SK-N-SH (cell line): ENCODE measurements at regions not wholly inside any gene's neighbourhood (a gene's known extent, or its start where the extent isn't known, plus 50 kb on each side); places are given as distances from the start of the nearest gene placed in this dataset.

ENCODE experiments used
- CTCF ChIA-PET: fragments of 300-600, 350-600 bp; formaldehyde crosslinking; extraction: SDS; loops from one replicate; lab custom pipeline; 2021; lab: Yijun Ruan, JAX
- POLR2A ChIA-PET: fragments of 350-600 bp; sonication (Branson Sonifier 250); formaldehyde crosslinking; extraction: SDS; loops from one replicate; lab custom pipeline; 2020; ENCODE audit warnings: antibody characterized with exemption, inconsistent platforms; lab: Yijun Ruan, JAX
- DNase-seq: peaks from one replicate; pipeline ENCODE4 v3.0.0; 2012
- H2AFZ ChIP-seq: fragments of 200-600 bp; sonication (generic); 2 replicates; pipeline ENCODE4 v1.8.1; 2016; ENCODE audit warnings: antibody characterized with exemption, mild to moderate bottlenecking, low read depth
- H3F3A ChIP-seq: fragments of 200-600 bp; sonication (generic); replicated peaks from 2 replicates; pipeline ENCODE3; 2016; ENCODE audit warnings: antibody characterized with exemption, mild to moderate bottlenecking; ENCODE audit not compliant: insufficient read depth
- H3K27ac ChIP-seq, 2 experiments: fragments of 200-500 bp in 1 of 2; fragments of 200-600 bp in 1 of 2; sonication (Bioruptor generic) in 1 of 2; sonication (generic), shearing (Covaris generic) in 1 of 2; 2 replicates each; pipeline versions ENCODE4 v1.5.1 to v1.6.1; 2014 to 2016; ENCODE audit warnings: low read depth in 2 of 2, inconsistent platforms in 1 of 2, low read length in 1 of 2, mild to moderate bottlenecking in 1 of 2, mixed read lengths in 1 of 2
- H3K27me3 ChIP-seq: fragments of 200-600 bp; sonication (generic), shearing (Covaris generic); 2 replicates; pipeline ENCODE4 v1.6.1; 2016; ENCODE audit warnings: mixed run types; ENCODE audit not compliant: insufficient read depth
- H3K36me3 ChIP-seq, 2 experiments: fragments of 200-500 bp in 1 of 2; fragments of 200-600 bp in 1 of 2; sonication (Bioruptor generic) in 1 of 2; sonication (generic) in 1 of 2; replicated peaks in 1 of 2; 2 replicates each; pipeline versions ENCODE3 to v1.5.1; 2014 to 2016; ENCODE audit warnings: low read length in 1 of 2, mild to moderate bottlenecking in 1 of 2; ENCODE audit not compliant: insufficient read depth in 2 of 2, control insufficient read depth in 1 of 2
- H3K4me1 ChIP-seq, 2 experiments: fragments of 200-500 bp in 1 of 2; fragments of 200-600 bp in 1 of 2; sonication (Bioruptor generic) in 1 of 2; sonication (generic), shearing (Covaris generic) in 1 of 2; 2 replicates each; pipeline versions ENCODE4 v1.5.1 to v1.6.1; 2014 to 2016; ENCODE audit warnings: low read depth in 1 of 2, low read length in 1 of 2, mixed run types in 1 of 2; ENCODE audit not compliant: insufficient read depth in 2 of 2, control insufficient read depth in 1 of 2
- H3K4me2 ChIP-seq: fragments of 200-600 bp; sonication (generic), shearing (Covaris generic); 2 replicates; pipeline ENCODE4 v1.6.1; 2017; ENCODE audit warnings: mixed run types
- H3K4me3 ChIP-seq, 2 experiments: fragments of 200-500 bp in 1 of 2; fragments of 200-600 bp in 1 of 2; sonication (Bioruptor generic) in 1 of 2; sonication (generic), shearing (Covaris generic) in 1 of 2; 2 replicates each; pipeline versions ENCODE4 v1.5.1 to v1.8.1; 2014 to 2016; ENCODE audit warnings: low read depth in 2 of 2, inconsistent platforms in 1 of 2, low read length in 1 of 2, mild to moderate bottlenecking in 1 of 2, mixed read lengths in 1 of 2, moderate library complexity in 1 of 2
- H3K79me2 ChIP-seq: fragments of 200-600 bp; sonication (generic); 2 replicates; pipeline ENCODE4 v1.8.1; 2017; ENCODE audit warnings: mild to moderate bottlenecking; ENCODE audit not compliant: insufficient read depth
- H3K9ac ChIP-seq: fragments of 200-600 bp; sonication (generic); 2 replicates; pipeline ENCODE4 v1.6.1; 2017; ENCODE audit warnings: mixed run types
- H3K9me2 ChIP-seq: fragments of 200-600 bp; sonication (generic); 2 replicates; pipeline ENCODE4 v1.6.1; 2017; ENCODE audit warnings: mixed run types
- H3K9me3 ChIP-seq: fragments of 200-600 bp; sonication (generic); 2 replicates; pipeline ENCODE4 v1.6.1; 2017; ENCODE audit warnings: mixed run types, mild to moderate bottlenecking, moderate library complexity
- H4K20me1 ChIP-seq: fragments of 200-600 bp; sonication (generic); 2 replicates; pipeline ENCODE4 v1.6.1; 2017; ENCODE audit warnings: mild to moderate bottlenecking, mixed run types; ENCODE audit not compliant: insufficient read depth
- EP300 ChIP-seq, 2 experiments: IDR thresholded peaks; 2 replicates each; pipeline versions ENCODE4 v1.4.0 to v1.6.1; 2012; ENCODE audit warnings: borderline replicate concordance in 1 of 2, low read depth in 1 of 2, low read length in 1 of 2
- FOXJ3 ChIP-seq: sonication (generic); formaldehyde crosslinking; IDR thresholded peaks from 2 replicates; pipeline ENCODE4 v1.5.1; 2020; ENCODE audit warnings: mild to moderate bottlenecking, missing genetic modification reagents
- FOXM1 ChIP-seq: IDR thresholded peaks from 2 replicates; pipeline ENCODE4 v1.4.0; 2012; ENCODE audit warnings: low read depth, mild to moderate bottlenecking
- GABPA ChIP-seq: IDR thresholded peaks from 2 replicates; pipeline ENCODE4 v1.4.0; 2012; ENCODE audit warnings: low read depth, mild to moderate bottlenecking
- GATA2 ChIP-seq: sonication (generic); formaldehyde crosslinking; IDR thresholded peaks from 2 replicates; pipeline ENCODE4 v1.5.0; 2020; ENCODE audit warnings: mild to moderate bottlenecking, missing genetic modification reagents
- JUND ChIP-seq: IDR thresholded peaks from 2 replicates; pipeline ENCODE4 v1.4.0; 2012
- MXI1 ChIP-seq: IDR thresholded peaks from 2 replicates; pipeline ENCODE4 v1.6.1; 2012; ENCODE audit warnings: mild to moderate bottlenecking, low read depth, low read length, improper control_type of control experiment
- NFIC ChIP-seq: IDR thresholded peaks from 2 replicates; pipeline ENCODE4 v1.4.0; 2012; ENCODE audit warnings: borderline replicate concordance
- NRF1 ChIP-seq: IDR thresholded peaks from 2 replicates; pipeline ENCODE4 v1.6.1; 2012; ENCODE audit warnings: low read depth, mild to moderate bottlenecking, low read length
- POLR2AphosphoS5 ChIP-seq: IDR thresholded peaks from 2 replicates; pipeline ENCODE4 v1.6.1; 2012; ENCODE audit warnings: low read depth, low read length
- RCOR1 ChIP-seq: fragments of 150-350 bp; IDR thresholded peaks from 2 replicates; pipeline ENCODE4 v1.6.1; 2017; ENCODE audit warnings: antibody characterized with exemption, low read length
- RFX5 ChIP-seq: IDR thresholded peaks from 2 replicates; pipeline ENCODE4 v1.6.1; 2012; ENCODE audit warnings: mild to moderate bottlenecking, improper control_type of control experiment, low read length
- RXRA ChIP-seq: IDR thresholded peaks from 2 replicates; pipeline ENCODE4 v1.4.0; 2012; ENCODE audit warnings: low read depth, mild to moderate bottlenecking, borderline replicate concordance
- TAF1 ChIP-seq: IDR thresholded peaks from 2 replicates; pipeline ENCODE4 v1.6.1; 2012; ENCODE audit warnings: low read depth, mild to moderate bottlenecking, low read length, moderate library complexity, borderline replicate concordance
- TEAD4 ChIP-seq: IDR thresholded peaks from 2 replicates; pipeline ENCODE4 v1.4.0; 2012; ENCODE audit warnings: mild to moderate bottlenecking, borderline replicate concordance; ENCODE audit not compliant: insufficient read depth
- USF2 ChIP-seq: fragments of 150-350 bp; IDR thresholded peaks from 2 replicates; pipeline ENCODE4 v1.6.1; 2017; ENCODE audit warnings: antibody characterized with exemption, low read length, low read depth, borderline replicate concordance
- WGBS: methylation state at CpG from one replicate; pipeline ENCODE4 v1.1.6; 2017; ENCODE audit warnings: low lambda C conversion rate; 5-methylcytosine and 5-hydroxymethylcytosine counted together
- TF ChIP-seq, protein P1 (sequence below): fragments of 150-350 bp; IDR thresholded peaks from 2 replicates; pipeline ENCODE4 v1.6.1; 2016; ENCODE audit warnings: mild to moderate bottlenecking, low read depth, low read length
- TF ChIP-seq, protein P2 (sequence below): IDR thresholded peaks from 2 replicates; pipeline ENCODE4 v1.4.0; 2012; ENCODE audit warnings: low read depth, borderline replicate concordance
- TF ChIP-seq, protein P3 (sequence below): IDR thresholded peaks from 2 replicates; pipeline ENCODE4 v1.4.0; 2012; ENCODE audit warnings: low read depth
- TF ChIP-seq, protein P4 (sequence below): IDR thresholded peaks from 2 replicates; pipeline ENCODE4 v1.4.0; 2012; ENCODE audit warnings: low read depth, borderline replicate concordance

DNA sequence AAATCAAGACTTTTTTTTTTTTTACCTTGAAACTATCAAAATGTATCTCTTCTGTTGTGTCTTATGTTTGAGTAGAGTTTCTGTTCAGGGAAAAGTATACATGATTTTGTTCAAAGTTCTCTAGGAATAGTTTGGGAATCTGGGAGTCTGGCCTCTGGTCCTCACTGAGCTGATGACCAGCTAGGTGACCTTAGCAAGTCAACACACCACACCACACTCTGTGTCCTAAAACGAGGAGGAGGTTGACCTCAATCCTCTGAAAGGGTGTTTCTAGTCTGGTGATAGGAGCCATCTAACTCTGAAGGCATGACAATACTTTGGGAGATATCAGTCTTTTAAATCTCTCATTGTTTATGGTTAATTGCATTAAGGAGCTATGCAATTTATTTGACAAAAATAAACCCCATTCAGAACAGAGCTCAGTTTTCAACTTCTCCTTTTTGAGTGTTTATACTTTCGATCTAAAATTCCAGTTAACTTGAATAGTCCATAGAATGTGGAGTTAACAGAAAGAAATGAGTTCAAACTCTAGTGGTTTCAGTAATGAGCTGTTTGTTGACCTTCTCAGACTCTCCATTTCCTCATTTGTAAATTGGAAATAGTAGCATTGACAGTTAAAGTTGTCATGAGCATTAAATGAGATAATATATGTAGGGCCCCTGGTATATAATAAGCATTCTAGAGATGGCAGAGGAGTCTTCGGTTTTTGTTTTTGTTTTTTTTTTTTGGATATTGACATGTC is 112.2 kb upstream of the LRRN1 start:
- CTCF ChIA-PET, result no interaction called here
- 7% methylated on average over 3 of the region's 3 CpGs for WGBS
- TF ChIP-seq TAF1 (no peak), MXI1 (no peak), RCOR1 (no peak), NFIC (no peak), GATA2 (CRISPR knock-in tag) (no peak), RFX5 (no peak), RXRA (no peak), FOXJ3 (CRISPR knock-in tag) (no peak), FOXM1 (no peak), JUND (no peak), TEAD4 (no peak)
- TF ChIP-seq, protein P1, sequence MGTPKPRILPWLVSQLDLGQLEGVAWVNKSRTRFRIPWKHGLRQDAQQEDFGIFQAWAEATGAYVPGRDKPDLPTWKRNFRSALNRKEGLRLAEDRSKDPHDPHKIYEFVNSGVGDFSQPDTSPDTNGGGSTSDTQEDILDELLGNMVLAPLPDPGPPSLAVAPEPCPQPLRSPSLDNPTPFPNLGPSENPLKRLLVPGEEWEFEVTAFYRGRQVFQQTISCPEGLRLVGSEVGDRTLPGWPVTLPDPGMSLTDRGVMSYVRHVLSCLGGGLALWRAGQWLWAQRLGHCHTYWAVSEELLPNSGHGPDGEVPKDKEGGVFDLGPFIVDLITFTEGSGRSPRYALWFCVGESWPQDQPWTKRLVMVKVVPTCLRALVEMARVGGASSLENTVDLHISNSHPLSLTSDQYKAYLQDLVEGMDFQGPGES, result no peak
- TF ChIP-seq, protein P2, sequence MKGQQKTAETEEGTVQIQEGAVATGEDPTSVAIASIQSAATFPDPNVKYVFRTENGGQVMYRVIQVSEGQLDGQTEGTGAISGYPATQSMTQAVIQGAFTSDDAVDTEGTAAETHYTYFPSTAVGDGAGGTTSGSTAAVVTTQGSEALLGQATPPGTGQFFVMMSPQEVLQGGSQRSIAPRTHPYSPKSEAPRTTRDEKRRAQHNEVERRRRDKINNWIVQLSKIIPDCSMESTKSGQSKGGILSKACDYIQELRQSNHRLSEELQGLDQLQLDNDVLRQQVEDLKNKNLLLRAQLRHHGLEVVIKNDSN, result no peak

DNA sequence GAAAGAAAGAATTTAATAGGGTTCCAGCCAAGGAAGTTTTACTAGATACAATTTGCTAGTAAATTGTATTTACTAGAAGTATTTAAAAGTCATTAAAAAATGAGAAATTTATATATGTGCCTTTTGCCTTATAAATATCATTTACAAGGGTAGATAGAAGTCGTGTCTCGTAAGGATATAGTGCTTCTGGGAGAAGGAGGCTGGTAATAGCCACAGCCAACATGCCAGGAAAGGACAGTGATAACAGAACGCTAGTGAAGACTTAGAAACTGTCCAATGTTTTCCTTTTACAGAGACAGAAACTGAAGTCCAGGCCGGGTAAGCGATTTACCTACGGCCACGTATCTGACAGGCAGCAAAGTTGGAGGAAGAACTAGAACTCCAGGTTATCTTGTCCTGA is 113.5 kb upstream of the LRRN1 start:
- H3F3A ChIP-seq, result no peaks in the 10 kb centered on the region
- H3K4me2 ChIP-seq, result no peak overlapping the region
- no peak for DNase-seq
- no peaks in the 10 kb centered on the region for H3K27me3 ChIP-seq
- H3K9me2 ChIP-seq, result peaks cover 2% of the 10 kb centered on the region; the same call in 1 of the 2 replicates
- TF ChIP-seq, protein P3, sequence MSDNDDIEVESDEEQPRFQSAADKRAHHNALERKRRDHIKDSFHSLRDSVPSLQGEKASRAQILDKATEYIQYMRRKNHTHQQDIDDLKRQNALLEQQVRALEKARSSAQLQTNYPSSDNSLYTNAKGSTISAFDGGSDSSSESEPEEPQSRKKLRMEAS, result no peak
- TF ChIP-seq RCOR1 (no peak), RFX5 (no peak), NRF1 (no peak), MXI1 (no peak), FOXM1 (no peak), GABPA (no peak), USF2 (no peak), TAF1 (no peak), POLR2AphosphoS5 (no peak), EP300 (IDR thresholded peaks at IDR 0.05; ENCODE audit: borderline replicate concordance in 1 of 2, low read depth in 1 of 2, low read length in 1 of 2) (no peak)
- TF ChIP-seq, protein P4, sequence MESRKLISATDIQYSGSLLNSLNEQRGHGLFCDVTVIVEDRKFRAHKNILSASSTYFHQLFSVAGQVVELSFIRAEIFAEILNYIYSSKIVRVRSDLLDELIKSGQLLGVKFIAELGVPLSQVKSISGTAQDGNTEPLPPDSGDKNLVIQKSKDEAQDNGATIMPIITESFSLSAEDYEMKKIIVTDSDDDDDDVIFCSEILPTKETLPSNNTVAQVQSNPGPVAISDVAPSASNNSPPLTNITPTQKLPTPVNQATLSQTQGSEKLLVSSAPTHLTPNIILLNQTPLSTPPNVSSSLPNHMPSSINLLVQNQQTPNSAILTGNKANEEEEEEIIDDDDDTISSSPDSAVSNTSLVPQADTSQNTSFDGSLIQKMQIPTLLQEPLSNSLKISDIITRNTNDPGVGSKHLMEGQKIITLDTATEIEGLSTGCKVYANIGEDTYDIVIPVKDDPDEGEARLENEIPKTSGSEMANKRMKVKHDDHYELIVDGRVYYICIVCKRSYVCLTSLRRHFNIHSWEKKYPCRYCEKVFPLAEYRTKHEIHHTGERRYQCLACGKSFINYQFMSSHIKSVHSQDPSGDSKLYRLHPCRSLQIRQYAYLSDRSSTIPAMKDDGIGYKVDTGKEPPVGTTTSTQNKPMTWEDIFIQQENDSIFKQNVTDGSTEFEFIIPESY, result no peak
- no peak overlapping the region for H2AFZ ChIP-seq
- no peak overlapping the region for H3K9ac ChIP-seq
- H3K27ac ChIP-seq, result no peak overlapping the region
- H3K4me3 ChIP-seq, result no peak overlapping the region
- CTCF ChIA-PET, result no interaction called here
- POLR2A ChIA-PET, result no interaction called here
- no peaks in the 10 kb centered on the region for H3K4me1 ChIP-seq
- H3K9me3 ChIP-seq, result no peaks in the 10 kb centered on the region
- no peaks in the 10 kb centered on the region for H4K20me1 ChIP-seq
- no peaks in the 10 kb centered on the region for H3K79me2 ChIP-seq
- H3K36me3 ChIP-seq, result no peaks in the 10 kb centered on the region
- WGBS, result 22% methylated on average over 5 of the region's 7 CpGs

More for the DNA sequence above, 112.2 kb upstream of the LRRN1 start:
- POLR2A ChIA-PET, result no interaction called here
- Histone ChIP-seq H3K4me3 (no peak overlapping the region), H3K79me2 (no peaks in the 10 kb centered on the region), H3K4me2 (no peak overlapping the region), H3K27ac (no peak overlapping the region), H2AFZ (no peak overlapping the region), H3K9ac (no peak overlapping the region), H3K4me1 (no peaks in the 10 kb centered on the region), H3F3A (no peaks in the 10 kb centered on the region), H3K9me2 (peaks cover 3% of the 10 kb centered on the region; the same call in 1 of the 2 replicates), H3K27me3 (no peaks in the 10 kb centered on the region), H3K9me3 (0 out of 2 replicates have a peak, but pooled peaks cover 7% of the 10 kb centered on the region), H3K36me3 (no peaks in the 10 kb centered on the region), H4K20me1 (no peaks in the 10 kb centered on the region)
- DNase-seq, result no peak
